ENCODE measurements at regions not wholly inside any gene's neighbourhood (a gene's known extent, or its start where the extent isn't known, plus 50 kb on each side); places are given as distances from the start of the nearest gene placed in this dataset.
A peak's percentile ranks its signal among the peaks of the same experiment; 100 is the strongest.
"Not testable (repeated sequence)": the region's sequence is repeated elsewhere in the genome, so short reads cannot be mapped to it uniquely, and the experiment has no call there.

DNA sequence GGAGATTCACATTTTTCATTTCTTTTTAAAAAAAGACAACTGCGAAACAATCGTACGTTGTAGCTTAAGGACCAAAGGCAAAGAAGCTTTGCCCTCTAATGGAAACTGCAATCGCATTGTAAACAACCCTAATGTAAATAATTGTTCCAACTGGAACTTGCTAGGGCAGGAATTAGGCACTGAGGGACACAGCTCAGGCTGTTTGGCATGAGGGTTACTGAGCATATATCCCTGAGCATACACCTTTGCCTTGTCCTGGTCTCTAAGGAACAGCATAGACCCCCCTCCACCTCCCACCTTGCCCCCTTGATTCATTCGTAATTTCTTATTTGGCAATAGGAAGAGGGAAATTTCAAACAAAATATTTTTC, 396.4 kb downstream of the LNPK start:
- H3K4me3 ChIP-seq (ENCODE audit: low read depth, low read length), result no peak overlapping the region
- TF ChIP-seq, protein P1, sequence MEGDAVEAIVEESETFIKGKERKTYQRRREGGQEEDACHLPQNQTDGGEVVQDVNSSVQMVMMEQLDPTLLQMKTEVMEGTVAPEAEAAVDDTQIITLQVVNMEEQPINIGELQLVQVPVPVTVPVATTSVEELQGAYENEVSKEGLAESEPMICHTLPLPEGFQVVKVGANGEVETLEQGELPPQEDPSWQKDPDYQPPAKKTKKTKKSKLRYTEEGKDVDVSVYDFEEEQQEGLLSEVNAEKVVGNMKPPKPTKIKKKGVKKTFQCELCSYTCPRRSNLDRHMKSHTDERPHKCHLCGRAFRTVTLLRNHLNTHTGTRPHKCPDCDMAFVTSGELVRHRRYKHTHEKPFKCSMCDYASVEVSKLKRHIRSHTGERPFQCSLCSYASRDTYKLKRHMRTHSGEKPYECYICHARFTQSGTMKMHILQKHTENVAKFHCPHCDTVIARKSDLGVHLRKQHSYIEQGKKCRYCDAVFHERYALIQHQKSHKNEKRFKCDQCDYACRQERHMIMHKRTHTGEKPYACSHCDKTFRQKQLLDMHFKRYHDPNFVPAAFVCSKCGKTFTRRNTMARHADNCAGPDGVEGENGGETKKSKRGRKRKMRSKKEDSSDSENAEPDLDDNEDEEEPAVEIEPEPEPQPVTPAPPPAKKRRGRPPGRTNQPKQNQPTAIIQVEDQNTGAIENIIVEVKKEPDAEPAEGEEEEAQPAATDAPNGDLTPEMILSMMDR (IDR thresholded peaks at IDR 0.05; ENCODE audit: insufficient read depth, low read length), result no peak
- DNase-seq (ENCODE audit: low read depth), result no peak

DNA sequence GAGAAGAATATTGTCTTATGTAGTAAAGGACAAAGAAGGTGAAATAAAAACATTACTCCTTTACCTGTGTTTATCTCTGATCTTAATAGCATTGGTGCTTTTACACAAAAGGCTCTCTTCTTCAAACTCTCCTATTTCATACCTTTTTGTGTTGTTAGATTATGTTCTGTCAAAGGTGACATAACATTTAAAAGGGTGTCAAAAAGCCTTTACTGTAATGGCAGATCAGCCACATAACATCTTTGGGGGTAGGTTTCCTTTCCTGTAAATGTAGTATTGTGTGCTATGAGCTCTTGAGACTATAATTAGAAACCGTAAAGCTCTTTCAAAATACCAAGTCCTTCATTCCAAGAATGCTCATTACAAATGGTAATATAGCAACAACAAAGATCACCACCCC, 400.1 kb downstream of the LNPK start:
- H3K4me3 ChIP-seq (ENCODE audit: low read depth, low read length), result no peak overlapping the region
- DNase-seq (ENCODE audit: low read depth), result no peak
- TF ChIP-seq, protein P1 (IDR thresholded peaks at IDR 0.05; ENCODE audit: insufficient read depth, low read length), result no peak

DNA sequence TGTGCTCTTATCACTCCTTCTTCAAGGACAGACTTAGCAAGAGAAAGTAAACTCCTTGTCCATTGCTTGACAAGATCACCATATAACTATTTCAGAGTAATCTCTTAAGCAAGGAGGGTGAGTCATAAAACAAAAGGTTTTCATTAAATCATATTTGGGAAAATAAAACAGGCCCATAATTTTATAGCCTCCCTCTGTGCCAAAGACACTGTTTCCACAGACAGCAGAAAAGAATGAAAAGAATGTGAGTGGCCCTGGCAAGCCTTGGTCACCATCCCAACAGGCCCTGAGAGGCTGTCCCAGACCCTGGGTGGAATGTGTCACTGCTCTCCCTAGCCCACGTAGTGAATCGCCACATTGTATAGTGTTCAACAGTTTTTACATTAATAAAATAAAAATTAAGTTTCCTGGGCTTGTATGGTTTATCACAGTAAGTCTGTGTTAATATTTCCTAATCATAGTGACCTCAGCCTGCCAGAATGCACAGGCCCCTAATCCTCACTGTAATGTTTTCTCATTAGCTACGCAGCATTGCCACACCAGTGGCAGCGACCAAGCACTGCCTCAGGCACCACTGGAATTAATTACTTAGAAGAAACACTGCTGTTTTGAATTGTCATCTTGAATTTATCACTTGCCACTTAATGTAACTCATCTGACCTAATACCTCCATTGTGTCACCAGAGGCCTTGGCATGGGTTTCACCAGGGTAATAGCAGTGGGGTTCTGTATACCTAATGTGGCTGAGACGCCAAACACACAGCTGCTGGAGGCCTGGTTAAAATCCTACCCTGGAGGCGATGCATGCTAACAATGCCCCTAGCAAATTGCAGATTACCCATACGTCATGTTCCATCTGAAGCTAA, 401.9 kb downstream of the LNPK start:
- peak; percentile 22 for DNase-seq (ENCODE audit: low read depth)
- H3K4me3 ChIP-seq (ENCODE audit: low read depth, low read length), result no peak overlapping the region
- TF ChIP-seq, protein P1 (IDR thresholded peaks at IDR 0.05; ENCODE audit: insufficient read depth, low read length), result no peak

DNA sequence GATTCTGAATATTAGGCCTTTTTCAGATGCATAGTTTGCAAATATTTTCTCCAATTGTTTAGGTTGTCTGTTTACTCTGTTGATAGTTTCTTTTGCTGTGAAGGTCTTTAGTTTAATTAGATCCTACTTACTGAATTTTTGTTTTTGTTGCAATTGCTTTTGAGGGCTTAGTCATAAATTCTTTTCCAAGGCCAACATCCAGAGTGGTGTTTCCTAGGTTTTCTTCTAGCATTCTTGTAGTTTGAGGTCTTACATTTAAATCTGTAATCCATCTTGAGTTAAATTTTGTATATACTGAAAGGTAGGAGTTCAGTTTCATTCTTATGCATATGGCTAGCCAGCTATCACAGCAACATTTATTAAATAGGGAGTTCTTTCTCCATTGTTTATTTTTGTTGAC, 404.8 kb downstream of the LNPK start:
- no peak for DNase-seq (ENCODE audit: low read depth)

DNA sequence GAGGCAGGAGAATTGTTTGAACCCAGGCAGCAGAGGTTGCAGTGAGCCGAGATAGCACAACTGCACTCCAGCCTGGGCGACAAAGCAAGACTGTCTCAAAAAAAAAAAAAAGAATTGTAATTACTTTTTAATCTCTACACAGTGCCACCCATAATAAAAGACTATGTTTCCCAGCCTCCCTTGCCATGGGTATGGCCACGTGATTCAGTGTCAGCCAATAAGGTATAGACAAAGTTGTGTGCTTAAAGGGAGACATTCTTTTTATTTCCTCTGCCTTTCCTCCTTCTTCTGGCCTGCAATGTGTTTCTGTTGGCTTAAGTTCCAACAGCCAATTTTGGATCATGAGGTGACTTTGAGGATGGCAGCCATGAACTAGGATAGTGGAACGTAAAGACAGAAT, 406.9 kb downstream of the LNPK start:
- no peak for DNase-seq (ENCODE audit: low read depth)
- TF ChIP-seq, protein P1 (IDR thresholded peaks at IDR 0.05; ENCODE audit: insufficient read depth, low read length), result no peak
- H3K4me3 ChIP-seq (ENCODE audit: low read depth, low read length), result no peak overlapping the region

More for the DNA sequence above, 404.8 kb downstream of the LNPK start:
- TF ChIP-seq, protein P1 (IDR thresholded peaks at IDR 0.05; ENCODE audit: insufficient read depth, low read length), result no peak
- H3K4me3 ChIP-seq (ENCODE audit: low read depth, low read length), result no peak overlapping the region

DNA sequence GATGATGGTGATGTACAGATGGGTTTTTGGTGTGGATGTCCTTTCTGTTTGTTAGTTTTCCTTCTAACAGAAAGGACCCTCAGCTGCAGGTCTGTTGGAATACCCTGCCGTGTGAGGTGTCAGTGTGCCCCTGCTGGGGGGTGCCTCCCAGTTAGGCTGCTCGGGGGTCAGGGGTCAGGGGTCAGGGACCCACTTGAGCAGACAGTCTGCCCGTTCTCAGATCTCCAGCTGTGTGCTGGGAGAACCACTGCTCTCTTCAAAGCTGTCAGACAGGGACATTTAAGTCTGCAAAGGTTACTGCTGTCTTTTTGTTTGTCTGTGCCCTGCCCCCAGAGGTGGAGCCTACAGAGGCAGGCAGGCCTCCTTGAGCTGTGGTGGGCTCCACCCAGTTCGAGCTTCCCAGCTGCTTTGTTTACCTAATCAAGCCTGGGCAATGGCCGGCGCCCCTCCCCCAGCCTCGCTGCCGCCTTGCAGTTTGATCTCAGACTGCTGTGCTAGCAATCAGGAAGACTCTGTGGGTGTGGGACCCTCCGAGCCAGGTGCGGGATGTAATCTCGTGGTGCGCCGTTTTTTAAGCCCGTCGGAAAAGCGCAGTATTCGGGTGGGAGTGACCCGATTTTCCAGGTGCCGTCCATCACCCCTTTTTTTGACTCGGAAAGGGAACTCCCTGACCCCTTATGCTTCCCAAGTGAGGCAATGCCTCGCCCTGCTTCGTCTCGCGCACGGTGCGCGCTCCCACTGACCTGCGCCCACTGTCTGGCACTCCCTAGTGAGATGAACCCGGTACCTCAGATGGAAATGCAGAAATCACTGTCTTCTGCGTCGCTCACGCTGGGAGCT, 408.2 kb downstream of the LNPK start:
- DNase-seq (ENCODE audit: low read depth); H3K4me3 ChIP-seq (ENCODE audit: low read depth, low read length): not testable (repeated sequence)

DNA sequence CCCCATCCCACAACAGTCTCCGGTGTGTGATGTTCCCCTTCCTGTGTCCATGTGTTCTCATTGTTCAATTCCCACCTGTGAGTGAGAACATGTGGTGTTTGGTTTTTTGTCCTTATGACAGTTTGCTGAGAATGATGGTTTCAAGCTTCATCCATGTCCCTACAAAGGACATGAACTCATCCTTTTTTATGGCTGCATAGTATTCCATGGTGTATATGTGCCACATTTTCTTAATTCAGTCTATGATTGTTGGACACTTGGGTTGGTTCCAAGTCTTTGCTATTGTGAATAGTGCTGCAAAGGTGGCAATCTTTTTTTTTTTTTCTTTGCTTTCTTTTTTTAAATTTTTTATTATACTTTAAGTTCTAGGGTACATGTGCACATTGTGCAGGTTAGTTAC, 406.7 kb upstream of the ATP5MC3 start:
- DNase-seq (ENCODE audit: low read depth); H3K4me3 ChIP-seq (ENCODE audit: low read depth, low read length): not testable (repeated sequence)

All from fibroblast of the aortic adventitia (primary cell).